Kidney (tissue), 13 donors: ENCODE measurements at regions not wholly inside any gene's neighbourhood (a gene's known extent, or its start where the extent isn't known, plus 50 kb on each side); places are given as distances from the start of the nearest gene placed in this dataset.

Source experiments
- DNase-seq, 5 donors: peaks; one replicate each; pipeline ENCODE4 v3.0.0-alpha.2; 2013 to 2020
- FAIRE-seq: peaks from 2 replicates; lab custom pipeline; 2012; peaks lifted over from hg19 to GRCh38; lab: Jason Lieb, UNC
- H3K27ac ChIP-seq, 2 donors: one replicate each; pipeline ENCODE4 v1.7.0; 2013; ENCODE audit warnings: low read depth in 2 of 2, low read length in 2 of 2, inconsistent platforms in 1 of 2
- H3K27me3 ChIP-seq: one replicate; pipeline ENCODE4 v1.7.1; 2013; ENCODE audit warnings: low read length, inconsistent platforms; ENCODE audit not compliant: control insufficient read depth, insufficient read depth
- H3K36me3 ChIP-seq, 3 donors: one replicate each; pipeline versions ENCODE4 v1.7.0 to v1.7.1; 2013; ENCODE audit warnings: low read length in 3 of 3, control low read depth in 1 of 3, inconsistent platforms in 1 of 3; ENCODE audit not compliant: insufficient read depth in 3 of 3, control insufficient read depth in 2 of 3
- H3K4me1 ChIP-seq, 3 donors: one replicate each; pipeline versions ENCODE4 v1.7.0 to v1.7.1; 2013; ENCODE audit warnings: low read length in 3 of 3, inconsistent platforms in 1 of 3, low read depth in 1 of 3; ENCODE audit not compliant: control insufficient read depth in 2 of 3, insufficient read depth in 2 of 3
- H3K4me3 ChIP-seq, 3 donors: one replicate each; pipeline versions ENCODE4 v1.7.0 to v1.8.1; 2013; ENCODE audit warnings: low read length in 3 of 3, control low read depth in 1 of 3, inconsistent platforms in 1 of 3
- H3K9ac ChIP-seq, 3 donors: one replicate each; pipeline versions ENCODE4 v1.7.0 to v1.7.1; 2013; ENCODE audit warnings: low read length in 3 of 3, control low read depth in 1 of 3, inconsistent platforms in 1 of 3
- H3K9me3 ChIP-seq, 3 donors: one replicate each; pipeline versions ENCODE4 v1.7.0 to v1.7.1; 2013; ENCODE audit warnings: low read length in 3 of 3, control low read depth in 1 of 3, inconsistent platforms in 1 of 3; ENCODE audit not compliant: control insufficient read depth in 2 of 3, insufficient read depth in 1 of 3
- intact Hi-C: fragments of 100-400 bp; cut with DNase I; formaldehyde crosslinking; loops from one replicate; pipeline ENCODE4 v1.11.1; 2022
- TF ChIP-seq, protein P1 (sequence below): IDR thresholded peaks from 3 replicates; pipeline ENCODE4 v1.5.1; 2012; ENCODE audit warnings: mild to moderate bottlenecking, moderate library complexity, borderline replicate concordance; ENCODE audit not compliant: insufficient read depth; ENCODE audit errors: extremely low read depth
- donor health status: control.
- donor health status: control.
- donor health status: control.
- donor health status: control.
- donor health status: control.
- donor health status: DM: yes; HTN: yes; CAD: no.
- donor health status: Normal renal cell carcinoma (clear cell type).

- Histone ChIP-seq H3K4me3 (no peak overlapping the region), H3K9me3 (no peaks in the 10 kb centered on the region), H3K27me3 (no peaks in the 10 kb centered on the region), H3K9ac (no peak overlapping the region), H3K27ac (no peak overlapping the region), H3K4me1 (no peaks in the 10 kb centered on the region), H3K36me3 (no peaks in the 10 kb centered on the region)
- DNase-seq (no peak), FAIRE-seq (no peak)
- intact Hi-C loops: no loop called here
- TF ChIP-seq, protein P1, sequence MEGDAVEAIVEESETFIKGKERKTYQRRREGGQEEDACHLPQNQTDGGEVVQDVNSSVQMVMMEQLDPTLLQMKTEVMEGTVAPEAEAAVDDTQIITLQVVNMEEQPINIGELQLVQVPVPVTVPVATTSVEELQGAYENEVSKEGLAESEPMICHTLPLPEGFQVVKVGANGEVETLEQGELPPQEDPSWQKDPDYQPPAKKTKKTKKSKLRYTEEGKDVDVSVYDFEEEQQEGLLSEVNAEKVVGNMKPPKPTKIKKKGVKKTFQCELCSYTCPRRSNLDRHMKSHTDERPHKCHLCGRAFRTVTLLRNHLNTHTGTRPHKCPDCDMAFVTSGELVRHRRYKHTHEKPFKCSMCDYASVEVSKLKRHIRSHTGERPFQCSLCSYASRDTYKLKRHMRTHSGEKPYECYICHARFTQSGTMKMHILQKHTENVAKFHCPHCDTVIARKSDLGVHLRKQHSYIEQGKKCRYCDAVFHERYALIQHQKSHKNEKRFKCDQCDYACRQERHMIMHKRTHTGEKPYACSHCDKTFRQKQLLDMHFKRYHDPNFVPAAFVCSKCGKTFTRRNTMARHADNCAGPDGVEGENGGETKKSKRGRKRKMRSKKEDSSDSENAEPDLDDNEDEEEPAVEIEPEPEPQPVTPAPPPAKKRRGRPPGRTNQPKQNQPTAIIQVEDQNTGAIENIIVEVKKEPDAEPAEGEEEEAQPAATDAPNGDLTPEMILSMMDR: no peak
Measured at GRCh38 chr11:127464325-127464724, 463.8 kb upstream of the KIRREL3 start.

DNA sequence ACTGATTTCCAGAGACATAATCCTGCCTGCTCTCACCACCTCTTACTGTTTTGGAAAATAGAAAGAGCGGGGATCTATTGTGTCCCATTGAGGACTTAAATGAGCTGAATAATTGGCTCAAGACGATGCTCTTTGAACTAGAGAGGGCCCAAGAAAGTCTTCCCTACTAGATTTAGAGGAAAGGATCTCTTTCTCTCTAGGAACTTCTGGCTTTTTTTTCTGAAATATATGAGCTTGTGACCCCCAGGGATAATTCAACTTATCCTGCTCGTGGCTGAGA, 461.4 kb upstream of the KIRREL3 start:
- DNase-seq (no peak), FAIRE-seq (no peak)
- TF ChIP-seq, protein P1: no peak
- no peak overlapping the region for H3K4me3 ChIP-seq
- H3K27me3 ChIP-seq: no peaks in the 10 kb centered on the region
- H3K9me3 ChIP-seq: no peaks in the 10 kb centered on the region
- no peaks in the 10 kb centered on the region for H3K4me1 ChIP-seq
- no peaks in the 10 kb centered on the region for H3K36me3 ChIP-seq
- H3K9ac ChIP-seq: no peak overlapping the region
- H3K27ac ChIP-seq: no peak overlapping the region
- intact Hi-C loops: no loop called here

DNA sequence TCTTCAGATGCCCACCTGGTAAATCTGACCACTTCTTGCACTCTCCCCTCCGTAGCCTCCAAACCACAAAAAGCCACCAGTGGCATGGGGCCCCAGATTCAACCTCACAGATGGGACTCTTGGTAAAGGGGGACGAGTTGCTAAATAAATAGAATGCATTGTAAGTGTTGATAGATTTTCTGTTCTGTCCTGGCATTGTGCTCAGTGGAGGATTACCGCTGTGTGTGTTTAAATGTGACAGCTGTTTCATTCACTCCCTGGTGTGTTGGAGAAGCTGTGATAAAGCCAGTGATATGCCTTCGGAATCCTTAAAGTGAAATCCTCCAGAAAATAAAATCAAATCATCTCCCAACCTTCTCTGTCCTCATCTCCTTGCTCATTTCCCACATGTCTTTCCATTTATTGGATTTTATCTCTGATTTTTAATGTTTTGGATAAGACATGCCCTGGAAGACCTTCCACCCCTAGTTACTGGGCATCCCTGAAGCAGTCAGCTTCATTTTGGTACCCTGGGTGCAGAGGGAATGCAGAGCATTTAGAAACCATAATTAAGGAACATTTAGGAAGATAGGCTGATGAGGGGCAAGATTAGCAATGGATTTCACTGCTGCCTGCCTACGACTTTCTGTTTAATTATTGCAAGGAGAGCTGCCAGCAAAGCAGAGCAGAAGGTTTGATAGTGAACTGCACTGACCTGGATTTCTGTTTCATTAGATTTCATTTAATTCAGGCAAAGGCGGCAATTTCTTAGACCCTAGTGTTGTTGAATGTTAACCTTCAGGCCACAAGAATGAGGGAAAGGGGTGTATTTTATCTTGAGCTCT, 460.9 kb upstream of the KIRREL3 start:
- DNase-seq (no peak), FAIRE-seq (no peak)
- intact Hi-C loops: no loop called here
- H3K27me3 ChIP-seq: no peaks in the 10 kb centered on the region
- no peaks in the 10 kb centered on the region for H3K4me1 ChIP-seq
- no peaks in the 10 kb centered on the region for H3K36me3 ChIP-seq
- TF ChIP-seq, protein P1: no peak
- no peak overlapping the region for H3K4me3 ChIP-seq
- no peak overlapping the region for H3K9ac ChIP-seq
- H3K27ac ChIP-seq: no peak overlapping the region
- H3K9me3 ChIP-seq: no peaks in the 10 kb centered on the region

DNA sequence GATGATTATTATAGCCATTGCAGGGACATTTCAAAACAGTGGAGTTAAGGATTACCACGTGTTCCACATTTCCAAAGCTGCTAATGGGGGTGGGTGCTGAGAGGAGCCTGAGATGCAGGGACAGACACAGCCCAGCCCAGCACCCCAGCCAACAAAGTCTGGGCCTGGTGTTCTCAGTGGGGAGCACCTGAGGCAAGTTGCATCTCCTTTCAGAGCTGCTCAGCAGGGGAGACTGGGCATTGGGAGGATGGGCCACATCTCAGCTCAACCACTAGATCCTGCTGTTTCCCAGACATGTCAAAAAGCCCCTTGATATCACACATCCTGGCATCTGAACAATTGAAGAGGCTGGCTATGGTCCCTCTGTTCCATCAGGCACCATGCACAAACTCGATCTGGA, 458.0 kb upstream of the KIRREL3 start:
- intact Hi-C loops: no loop called here
- Histone ChIP-seq H3K27ac (no peak overlapping the region), H3K9me3 (no peaks in the 10 kb centered on the region), H3K27me3 (no peaks in the 10 kb centered on the region), H3K4me1 (no peaks in the 10 kb centered on the region), H3K36me3 (no peaks in the 10 kb centered on the region), H3K9ac (no peak overlapping the region), H3K4me3 (no peak overlapping the region)
- TF ChIP-seq, protein P1: no peak
- FAIRE-seq (no peak), DNase-seq (no peak)
